K562 (cell line): ENCODE measurements at regions not wholly inside any gene's neighbourhood (a gene's known extent, or its start where the extent isn't known, plus 50 kb on each side); places are given as distances from the start of the nearest gene placed in this dataset.

Experiments used
- ETV5 ChIP-seq: sonication (generic); formaldehyde crosslinking; IDR thresholded peaks from 2 replicates; pipeline ENCODE4 v1.4.0; 2020; ENCODE audit warnings: low read depth, mild to moderate bottlenecking, missing genetic modification reagents
- HDAC2 ChIP-seq: fragments of 450-650 bp; IDR thresholded peaks from 2 replicates; pipeline ENCODE4 v1.6.1; 2016; ENCODE audit warnings: mild to moderate bottlenecking
- MAFG ChIP-seq: fragments of 450-650 bp; conservative IDR thresholded peaks from 2 replicates; pipeline ENCODE4 v1.6.1; 2016; ENCODE audit warnings: missing genetic modification characterization, missing compliant biosample characterization
- SLC30A9 ChIP-seq: fragments of 250-450 bp; sonication (Bioruptor Pico); IDR thresholded peaks from 2 replicates; pipeline ENCODE4 v1.8.0; 2022; ENCODE audit warnings: mild to moderate bottlenecking, moderate library complexity
- ZNF79 ChIP-seq: fragments of 250-450 bp; sonication (Bioruptor Pico); IDR thresholded peaks from 2 replicates; pipeline ENCODE4 v1.4.0; 2020; ENCODE audit warnings: low read depth, mild to moderate bottlenecking, moderate library complexity
- TF ChIP-seq, protein P1 (sequence below), 2 experiments: IDR thresholded peaks in 1 of 2; conservative IDR thresholded peaks in 1 of 2; 2 replicates each; pipeline ENCODE4 v1.6.1; 2016; ENCODE audit warnings: low read depth in 2 of 2, mild to moderate bottlenecking in 1 of 2, missing compliant biosample characterization in 1 of 2, missing genetic modification characterization in 1 of 2, moderate library complexity in 1 of 2
- TF ChIP-seq, protein P2 (sequence below): sonication (generic); formaldehyde crosslinking; IDR thresholded peaks from 2 replicates; pipeline ENCODE4 v1.8.1; 2022; ENCODE audit warnings: missing genetic modification reagents
- TF ChIP-seq, protein P3 (sequence below): sonication (generic); formaldehyde crosslinking; IDR thresholded peaks from 2 replicates; pipeline ENCODE4 v1.8.0; 2022; ENCODE audit warnings: mild to moderate bottlenecking, missing genetic modification reagents

DNA sequence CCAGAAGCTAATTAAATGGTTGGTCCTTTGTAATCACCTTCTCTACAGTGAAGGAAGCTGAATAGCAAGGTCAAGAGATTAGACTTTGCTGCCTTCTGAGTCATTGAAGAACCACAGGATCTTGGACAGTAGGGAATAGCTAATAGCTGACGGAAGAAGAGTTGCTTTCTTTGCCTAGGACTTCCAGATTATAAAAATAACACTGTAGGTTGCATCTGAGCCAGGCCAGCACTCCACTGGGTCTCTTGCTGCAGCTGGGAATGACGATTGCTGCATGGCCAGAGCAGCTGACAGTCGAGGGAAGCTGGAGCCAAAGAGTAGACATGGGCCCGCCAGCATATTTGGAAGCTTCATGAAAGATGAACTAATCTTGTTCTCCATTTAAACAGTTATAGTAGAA, 81.5 kb upstream of the KCNMB2 start (continued):
- TF ChIP-seq, protein P1, sequence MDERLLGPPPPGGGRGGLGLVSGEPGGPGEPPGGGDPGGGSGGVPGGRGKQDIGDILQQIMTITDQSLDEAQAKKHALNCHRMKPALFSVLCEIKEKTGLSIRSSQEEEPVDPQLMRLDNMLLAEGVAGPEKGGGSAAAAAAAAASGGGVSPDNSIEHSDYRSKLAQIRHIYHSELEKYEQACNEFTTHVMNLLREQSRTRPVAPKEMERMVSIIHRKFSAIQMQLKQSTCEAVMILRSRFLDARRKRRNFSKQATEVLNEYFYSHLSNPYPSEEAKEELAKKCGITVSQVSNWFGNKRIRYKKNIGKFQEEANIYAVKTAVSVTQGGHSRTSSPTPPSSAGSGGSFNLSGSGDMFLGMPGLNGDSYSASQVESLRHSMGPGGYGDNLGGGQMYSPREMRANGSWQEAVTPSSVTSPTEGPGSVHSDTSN (CRISPR knock-in tag; IDR thresholded peaks at IDR 0.05; ENCODE audit: low read depth) = no peak
- TF ChIP-seq, protein P1 (tag; conservative IDR thresholded peaks at IDR 0.05; ENCODE audit: low read depth) = no peak
- TF ChIP-seq MAFG (no peak), SLC30A9 (CRISPR knock-in tag) (no peak), HDAC2 (no peak), ZNF79 (CRISPR knock-in tag) (no peak), ETV5 (CRISPR knock-in tag) (no peak)
- TF ChIP-seq, protein P2, sequence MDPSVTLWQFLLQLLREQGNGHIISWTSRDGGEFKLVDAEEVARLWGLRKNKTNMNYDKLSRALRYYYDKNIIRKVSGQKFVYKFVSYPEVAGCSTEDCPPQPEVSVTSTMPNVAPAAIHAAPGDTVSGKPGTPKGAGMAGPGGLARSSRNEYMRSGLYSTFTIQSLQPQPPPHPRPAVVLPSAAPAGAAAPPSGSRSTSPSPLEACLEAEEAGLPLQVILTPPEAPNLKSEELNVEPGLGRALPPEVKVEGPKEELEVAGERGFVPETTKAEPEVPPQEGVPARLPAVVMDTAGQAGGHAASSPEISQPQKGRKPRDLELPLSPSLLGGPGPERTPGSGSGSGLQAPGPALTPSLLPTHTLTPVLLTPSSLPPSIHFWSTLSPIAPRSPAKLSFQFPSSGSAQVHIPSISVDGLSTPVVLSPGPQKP (CRISPR knock-in tag) = no peak
- TF ChIP-seq, protein P3, sequence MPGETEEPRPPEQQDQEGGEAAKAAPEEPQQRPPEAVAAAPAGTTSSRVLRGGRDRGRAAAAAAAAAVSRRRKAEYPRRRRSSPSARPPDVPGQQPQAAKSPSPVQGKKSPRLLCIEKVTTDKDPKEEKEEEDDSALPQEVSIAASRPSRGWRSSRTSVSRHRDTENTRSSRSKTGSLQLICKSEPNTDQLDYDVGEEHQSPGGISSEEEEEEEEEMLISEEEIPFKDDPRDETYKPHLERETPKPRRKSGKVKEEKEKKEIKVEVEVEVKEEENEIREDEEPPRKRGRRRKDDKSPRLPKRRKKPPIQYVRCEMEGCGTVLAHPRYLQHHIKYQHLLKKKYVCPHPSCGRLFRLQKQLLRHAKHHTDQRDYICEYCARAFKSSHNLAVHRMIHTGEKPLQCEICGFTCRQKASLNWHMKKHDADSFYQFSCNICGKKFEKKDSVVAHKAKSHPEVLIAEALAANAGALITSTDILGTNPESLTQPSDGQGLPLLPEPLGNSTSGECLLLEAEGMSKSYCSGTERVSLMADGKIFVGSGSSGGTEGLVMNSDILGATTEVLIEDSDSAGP (CRISPR knock-in tag) = no peak
